ENCODE measurements at regions not wholly inside any gene's neighbourhood (a gene's known extent, or its start where the extent isn't known, plus 50 kb on each side); places are given as distances from the start of the nearest gene placed in this dataset.

DNA sequence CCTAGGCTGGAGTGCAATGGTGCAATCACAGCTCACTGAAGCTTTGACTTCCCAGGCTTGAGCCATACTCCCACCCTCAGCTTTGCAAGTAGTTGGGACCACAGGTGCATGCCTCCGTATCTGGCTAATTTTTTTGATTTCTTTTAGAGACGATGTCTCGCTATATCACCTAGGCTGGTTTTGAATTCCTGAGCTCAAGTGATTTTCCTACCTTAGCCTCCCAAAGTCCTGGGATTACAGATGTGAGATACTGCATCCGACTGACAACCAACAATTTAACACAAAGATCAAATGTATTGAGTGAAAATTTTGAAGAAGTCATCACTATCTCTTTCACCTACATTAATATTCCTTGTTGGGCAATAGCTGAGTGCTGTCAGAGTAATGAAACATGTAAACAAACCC, 181.6 kb downstream of the MYCN start:
- no peak for TF ChIP-seq CTCF (IDR thresholded peaks at IDR 0.05; ENCODE audit: poor library complexity, severe bottlenecking)
- H3K4me1 ChIP-seq (ENCODE audit: insufficient read depth, poor library complexity, severe bottlenecking) = peaks cover 4% of the 10 kb centered on the region
- H3K36me3 ChIP-seq (ENCODE audit: low read depth) = no peaks in the 10 kb centered on the region
- H3K27me3 ChIP-seq (ENCODE audit: insufficient read depth, poor library complexity, severe bottlenecking) = no peaks in the 10 kb centered on the region
- no peaks in the 10 kb centered on the region for H3K9me3 ChIP-seq (ENCODE audit: severe bottlenecking)
- DNase-seq (ENCODE audit: low spot score) (no peak), ATAC-seq (ENCODE audit: low read depth) (no peak)
- H3K4me3 ChIP-seq (ENCODE audit: severe bottlenecking) = no peak overlapping the region
- H3K27ac ChIP-seq (ENCODE audit: poor library complexity, severe bottlenecking) = no peak overlapping the region

- Histone ChIP-seq H3K4me3 (ENCODE audit: severe bottlenecking) (no peak overlapping the region), H3K9me3 (ENCODE audit: severe bottlenecking) (no peaks in the 10 kb centered on the region), H3K27me3 (ENCODE audit: insufficient read depth, poor library complexity, severe bottlenecking) (no peaks in the 10 kb centered on the region), H3K27ac (ENCODE audit: poor library complexity, severe bottlenecking) (no peak overlapping the region), H3K36me3 (ENCODE audit: low read depth) (no peaks in the 10 kb centered on the region), H3K4me1 (ENCODE audit: insufficient read depth, poor library complexity, severe bottlenecking) (no peaks in the 10 kb centered on the region)
- TF ChIP-seq CTCF (IDR thresholded peaks at IDR 0.05; ENCODE audit: poor library complexity, severe bottlenecking) = no peak
- DNase-seq (ENCODE audit: low spot score) (no peak), ATAC-seq (ENCODE audit: low read depth) (no peak)
These were observed 181.1 kb downstream of the MYCN start for GRCh38 chr2:16121231-16121985.

- H3K27me3 ChIP-seq (ENCODE audit: insufficient read depth, poor library complexity, severe bottlenecking) = no peaks in the 10 kb centered on the region
- ATAC-seq (ENCODE audit: low read depth) (no peak), DNase-seq (ENCODE audit: low spot score) (no peak)
- no peaks in the 10 kb centered on the region for H3K36me3 ChIP-seq (ENCODE audit: low read depth)
- H3K4me3 ChIP-seq (ENCODE audit: severe bottlenecking) = no peak overlapping the region
- no peak for TF ChIP-seq CTCF (IDR thresholded peaks at IDR 0.05; ENCODE audit: poor library complexity, severe bottlenecking)
- H3K4me1 ChIP-seq (ENCODE audit: insufficient read depth, poor library complexity, severe bottlenecking) = no peaks in the 10 kb centered on the region
- no peak overlapping the region for H3K27ac ChIP-seq (ENCODE audit: poor library complexity, severe bottlenecking)
- no peaks in the 10 kb centered on the region for H3K9me3 ChIP-seq (ENCODE audit: severe bottlenecking)
These were observed 180.3 kb downstream of the MYCN start for GRCh38 chr2:16120591-16121180.

DNA sequence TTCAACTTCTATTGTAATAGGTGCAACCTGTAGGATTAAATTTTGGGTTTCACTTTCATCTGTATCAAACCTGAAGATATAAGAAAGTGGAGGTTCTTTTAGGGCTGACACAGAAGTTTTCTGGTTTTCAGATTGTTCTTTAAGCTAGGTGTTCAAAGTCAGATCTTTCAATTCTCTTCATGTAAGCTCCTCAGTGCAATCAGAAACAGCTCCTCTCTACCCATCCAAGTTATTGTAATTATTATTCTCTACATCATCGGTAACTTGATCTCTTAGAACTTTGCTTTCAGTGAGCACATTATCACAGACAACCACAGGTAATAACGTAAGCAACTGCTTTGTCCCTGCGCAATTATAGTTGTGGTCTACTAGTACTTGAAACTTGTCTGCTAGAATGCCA, 179.4 kb downstream of the MYCN start:
- H3K27ac ChIP-seq (ENCODE audit: poor library complexity, severe bottlenecking) = no peak overlapping the region
- DNase-seq (ENCODE audit: low spot score) = no peak

More for the DNA sequence above, 179.4 kb downstream of the MYCN start:
- Histone ChIP-seq H3K27me3 (ENCODE audit: insufficient read depth, poor library complexity, severe bottlenecking) (no peaks in the 10 kb centered on the region), H3K9me3 (ENCODE audit: severe bottlenecking) (no peaks in the 10 kb centered on the region), H3K4me1 (ENCODE audit: insufficient read depth, poor library complexity, severe bottlenecking) (no peaks in the 10 kb centered on the region), H3K36me3 (ENCODE audit: low read depth) (no peaks in the 10 kb centered on the region), H3K4me3 (ENCODE audit: severe bottlenecking) (no peak overlapping the region)
- ATAC-seq (ENCODE audit: low read depth) = no peak
- TF ChIP-seq CTCF (IDR thresholded peaks at IDR 0.05; ENCODE audit: poor library complexity, severe bottlenecking) = no peak

Measured in RWPE2 (cell line).